ENCODE measurements at regions not wholly inside any gene's neighbourhood (a gene's known extent, or its start where the extent isn't known, plus 50 kb on each side); places are given as distances from the start of the nearest gene placed in this dataset.
"Not testable (repeated sequence)": the region's sequence is repeated elsewhere in the genome, so short reads cannot be mapped to it uniquely, and the experiment has no call there.

DNA sequence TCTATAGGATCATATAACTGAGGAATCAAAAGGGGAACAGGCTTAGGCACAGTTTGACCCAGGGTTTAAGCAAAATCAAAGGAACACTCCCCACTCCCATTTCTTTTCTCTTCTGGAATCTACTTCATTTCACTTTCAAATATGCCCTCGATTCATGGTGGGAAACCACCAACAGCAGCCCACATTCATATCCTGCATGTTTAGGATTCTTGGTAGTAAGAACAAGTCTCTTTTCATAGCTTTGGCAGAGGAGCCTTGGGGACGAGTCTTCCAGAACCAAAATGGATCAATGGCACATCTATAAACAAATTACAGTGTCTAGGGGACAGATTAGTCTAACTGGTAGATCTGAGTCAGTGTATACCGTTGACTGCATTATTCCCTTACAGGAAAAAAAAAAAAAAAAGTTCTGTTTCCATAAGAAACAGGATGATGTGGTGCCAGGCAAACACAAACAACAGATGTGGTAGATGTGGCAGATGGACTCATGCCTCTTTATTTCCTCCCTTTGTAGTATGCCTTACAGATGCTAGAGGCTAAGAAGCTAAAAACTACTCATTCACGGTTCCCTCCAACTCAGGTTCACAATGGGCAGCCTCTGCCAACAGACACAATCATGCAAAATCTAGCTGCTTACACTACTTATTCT, 578.3 kb upstream of the ADAMTS9 start:
- H3K9me3 ChIP-seq, result peaks cover 0 to 3% (median 0%) of the 10 kb centered on the region in 3 donors
- H3K4me1 ChIP-seq, result no peaks in the 10 kb centered on the region
- no peaks in the 10 kb centered on the region for H3K36me3 ChIP-seq
- no peak overlapping the region for H3K4me3 ChIP-seq
- 64 to 74% methylated on average over 3 of the region's 4 CpGs for WGBS, 2 donors (ENCODE audit: low coverage in 1 of 2)
- TF ChIP-seq EP300 (IDR thresholded peaks at IDR 0.05) (no peak), POLR2AphosphoS5 (IDR thresholded peaks at IDR 0.05) (no peak), POLR2A (IDR thresholded peaks at IDR 0.05) (no peak)
- TF ChIP-seq, protein P1, sequence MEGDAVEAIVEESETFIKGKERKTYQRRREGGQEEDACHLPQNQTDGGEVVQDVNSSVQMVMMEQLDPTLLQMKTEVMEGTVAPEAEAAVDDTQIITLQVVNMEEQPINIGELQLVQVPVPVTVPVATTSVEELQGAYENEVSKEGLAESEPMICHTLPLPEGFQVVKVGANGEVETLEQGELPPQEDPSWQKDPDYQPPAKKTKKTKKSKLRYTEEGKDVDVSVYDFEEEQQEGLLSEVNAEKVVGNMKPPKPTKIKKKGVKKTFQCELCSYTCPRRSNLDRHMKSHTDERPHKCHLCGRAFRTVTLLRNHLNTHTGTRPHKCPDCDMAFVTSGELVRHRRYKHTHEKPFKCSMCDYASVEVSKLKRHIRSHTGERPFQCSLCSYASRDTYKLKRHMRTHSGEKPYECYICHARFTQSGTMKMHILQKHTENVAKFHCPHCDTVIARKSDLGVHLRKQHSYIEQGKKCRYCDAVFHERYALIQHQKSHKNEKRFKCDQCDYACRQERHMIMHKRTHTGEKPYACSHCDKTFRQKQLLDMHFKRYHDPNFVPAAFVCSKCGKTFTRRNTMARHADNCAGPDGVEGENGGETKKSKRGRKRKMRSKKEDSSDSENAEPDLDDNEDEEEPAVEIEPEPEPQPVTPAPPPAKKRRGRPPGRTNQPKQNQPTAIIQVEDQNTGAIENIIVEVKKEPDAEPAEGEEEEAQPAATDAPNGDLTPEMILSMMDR (IDR thresholded peaks at IDR 0.05), result no peak
- H3K27me3 ChIP-seq, result no peaks in the 10 kb centered on the region
- no peak overlapping the region for H3K27ac ChIP-seq
- ATAC-seq, result no peak

DNA sequence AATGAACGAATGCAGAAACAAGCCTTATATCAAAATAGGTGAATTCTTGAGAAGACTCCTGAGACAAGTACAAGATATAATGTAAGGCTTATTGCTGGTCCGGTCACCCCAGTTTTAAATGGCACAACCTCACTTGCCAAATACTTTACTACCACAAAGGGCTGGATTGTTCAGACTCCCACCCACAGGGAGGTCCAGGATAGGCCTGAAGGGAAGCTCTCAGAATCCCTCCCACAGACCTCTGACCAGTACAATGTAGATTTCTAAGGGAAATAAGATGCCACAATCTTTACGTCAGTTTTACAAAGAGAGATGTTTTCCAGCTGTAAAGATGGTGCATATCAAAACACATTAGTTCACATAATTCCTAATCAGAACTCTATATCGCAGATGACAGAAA, 577.7 kb upstream of the ADAMTS9 start:
- no peak for ATAC-seq

DNA sequence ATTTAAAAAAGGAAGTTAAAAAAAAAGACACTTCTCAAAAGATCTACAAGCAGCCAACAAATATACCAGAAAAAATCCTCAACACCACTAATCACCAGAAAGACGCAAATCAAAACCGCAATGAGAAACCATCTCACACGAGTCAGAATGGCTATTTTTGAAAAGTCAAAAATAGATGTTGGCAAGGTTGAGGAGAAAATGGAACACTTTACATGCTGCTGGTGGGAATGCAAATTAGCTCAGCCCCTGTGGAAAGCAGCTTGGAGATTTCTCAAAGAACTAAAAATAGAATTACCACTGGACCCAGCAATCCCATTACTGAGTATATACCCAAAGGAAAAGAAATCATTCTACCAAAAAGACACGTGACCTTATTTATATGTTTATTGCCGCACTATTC, 574.7 kb upstream of the ADAMTS9 start:
- no peak for ATAC-seq
- no peak overlapping the region for H3K27ac ChIP-seq

More for the DNA sequence above, 577.7 kb upstream of the ADAMTS9 start:
- Histone ChIP-seq H3K36me3 (no peaks in the 10 kb centered on the region), H3K27me3 (no peaks in the 10 kb centered on the region), H3K4me3 (no peak overlapping the region), H3K4me1 (no peaks in the 10 kb centered on the region), H3K27ac (no peak overlapping the region), H3K9me3 (peaks cover 0 to 5% (median 0%) of the 10 kb centered on the region in 3 donors)
- WGBS, 2 donors (ENCODE audit: low coverage in 1 of 2), result 72 to 84% methylated on average over 4 of the region's 4 CpGs
- TF ChIP-seq, protein P1 (IDR thresholded peaks at IDR 0.05), result no peak
- TF ChIP-seq POLR2A (IDR thresholded peaks at IDR 0.05), result no peak
- no peak for TF ChIP-seq POLR2AphosphoS5 (IDR thresholded peaks at IDR 0.05)
- no peak for TF ChIP-seq EP300 (IDR thresholded peaks at IDR 0.05)

GRCh38 chr3:65259946-65260345, 572.1 kb upstream of the ADAMTS9 start:
- Histone ChIP-seq H3K4me1 (no peaks in the 10 kb centered on the region), H3K9me3 (peaks cover 0 to 5% (median 0%) of the 10 kb centered on the region in 3 donors), H3K27ac (no peak overlapping the region), H3K36me3 (no peaks in the 10 kb centered on the region), H3K4me3 (no peak overlapping the region), H3K27me3 (no peaks in the 10 kb centered on the region)
- 89% methylated on average over 1 of the region's 1 CpG; no CpG with 5 or more reads in 1 of the 2 donors for WGBS, 2 donors (ENCODE audit: low coverage in 1 of 2)
- no peak for ATAC-seq
- TF ChIP-seq, protein P1 (IDR thresholded peaks at IDR 0.05), result no peak
- TF ChIP-seq POLR2A (IDR thresholded peaks at IDR 0.05), result no peak

More for the DNA sequence above, 574.7 kb upstream of the ADAMTS9 start:
- Histone ChIP-seq H3K36me3 (no peaks in the 10 kb centered on the region), H3K27me3 (no peaks in the 10 kb centered on the region), H3K4me3 (no peak overlapping the region), H3K9me3 (peaks cover 0 to 5% (median 0%) of the 10 kb centered on the region in 3 donors), H3K4me1 (no peaks in the 10 kb centered on the region)
- WGBS, 2 donors (ENCODE audit: low coverage in 1 of 2), result 23 to 70% methylated on average over 5 of the region's 5 CpGs
- no peak for TF ChIP-seq POLR2A (IDR thresholded peaks at IDR 0.05)
- TF ChIP-seq, protein P1 (IDR thresholded peaks at IDR 0.05), result no peak
- no peak for TF ChIP-seq EP300 (IDR thresholded peaks at IDR 0.05)
- no peak for TF ChIP-seq POLR2AphosphoS5 (IDR thresholded peaks at IDR 0.05)

GRCh38 chr3:65252914-65253313, 565.1 kb upstream of the ADAMTS9 start:
- H3K4me1 ChIP-seq, ATAC-seq, H3K9me3 ChIP-seq, H3K36me3 ChIP-seq, H3K4me3 ChIP-seq, H3K27ac ChIP-seq, H3K27me3 ChIP-seq: not testable (repeated sequence)
- 76 to 90% methylated on average over 2 to 3 of the region's 3 CpGs for WGBS, 2 donors (ENCODE audit: low coverage in 1 of 2)

All from gastroesophageal sphincter (tissue), 4 donors.